HUES6 (cell line): ENCODE measurements at regions not wholly inside any gene's neighbourhood (a gene's known extent, or its start where the extent isn't known, plus 50 kb on each side); places are given as distances from the start of the nearest gene placed in this dataset.

Source experiments
- H3K27ac ChIP-seq: 2 replicates; pipeline ENCODE4 v1.7.0; 2013; ENCODE audit warnings: low read depth, mild to moderate bottlenecking, low read length, inconsistent platforms
- H3K27me3 ChIP-seq: 2 replicates; pipeline ENCODE4 v1.6.1; 2013; ENCODE audit warnings: low read length; ENCODE audit not compliant: control insufficient read depth, insufficient read depth
- H3K36me3 ChIP-seq: 2 replicates; pipeline ENCODE4 v1.6.1; 2013; ENCODE audit warnings: low read length; ENCODE audit not compliant: control insufficient read depth, insufficient read depth
- H3K4me1 ChIP-seq: 2 replicates; pipeline ENCODE4 v1.6.1; 2013; ENCODE audit warnings: low read length; ENCODE audit not compliant: control insufficient read depth, insufficient read depth
- H3K4me3 ChIP-seq: 2 replicates; pipeline ENCODE4 v1.5.1; 2013; ENCODE audit warnings: low read depth, low read length
- H3K9ac ChIP-seq: one replicate; pipeline ENCODE4 v1.6.1; 2013; ENCODE audit warnings: mild to moderate bottlenecking, low read length
- H3K9me3 ChIP-seq: 2 replicates; pipeline ENCODE4 v1.6.1; 2013; ENCODE audit warnings: low read depth, low read length; ENCODE audit not compliant: control insufficient read depth, insufficient read depth

- Histone ChIP-seq H3K4me1 (no peaks in the 10 kb centered on the region), H3K4me3 (no peak overlapping the region), H3K27ac (no peak overlapping the region)
These were observed 64.9 kb upstream of the ELL2 start for GRCh38 chr5:96026406-96027041.

GRCh38 chr5:96024683-96025475 is 63.2 kb upstream of the ELL2 start:
- Histone ChIP-seq H3K4me3 (no peak overlapping the region), H3K27ac (no peak overlapping the region), H3K27me3 (no peaks in the 10 kb centered on the region), H3K9ac (no peak overlapping the region), H3K36me3 (no peaks in the 10 kb centered on the region), H3K4me1 (no peaks in the 10 kb centered on the region), H3K9me3 (no peaks in the 10 kb centered on the region)

More at GRCh38 chr5:96026406-96027041, 64.9 kb upstream of the ELL2 start:
- Histone ChIP-seq H3K9ac (no peak overlapping the region), H3K27me3 (no peaks in the 10 kb centered on the region), H3K9me3 (no peaks in the 10 kb centered on the region), H3K36me3 (no peaks in the 10 kb centered on the region)

- Histone ChIP-seq H3K36me3 (no peaks in the 10 kb centered on the region), H3K9ac (no peak overlapping the region), H3K9me3 (no peaks in the 10 kb centered on the region), H3K27me3 (no peaks in the 10 kb centered on the region), H3K27ac (no peak overlapping the region), H3K4me1 (no peaks in the 10 kb centered on the region), H3K4me3 (no peak overlapping the region)
These were observed 61.9 kb upstream of the ELL2 start for GRCh38 chr5:96023518-96023917.

- no peak overlapping the region for H3K9ac ChIP-seq
- no peak overlapping the region for H3K4me3 ChIP-seq
- no peaks in the 10 kb centered on the region for H3K36me3 ChIP-seq
- no peaks in the 10 kb centered on the region for H3K4me1 ChIP-seq
- H3K9me3 ChIP-seq, result no peaks in the 10 kb centered on the region
- H3K27me3 ChIP-seq, result no peaks in the 10 kb centered on the region
- no peak overlapping the region for H3K27ac ChIP-seq
These were observed 61.3 kb upstream of the ELL2 start for GRCh38 chr5:96022971-96023370.

GRCh38 chr5:96017951-96018350 is 56.3 kb upstream of the ELL2 start:
- Histone ChIP-seq H3K36me3 (no peaks in the 10 kb centered on the region), H3K9me3 (no peaks in the 10 kb centered on the region), H3K27me3 (no peaks in the 10 kb centered on the region), H3K27ac (no peak overlapping the region), H3K4me3 (no peak overlapping the region), H3K4me1 (no peaks in the 10 kb centered on the region), H3K9ac (no peak overlapping the region)

GRCh38 chr5:96016216-96016615 is 54.6 kb upstream of the ELL2 start:
- no peaks in the 10 kb centered on the region for H3K9me3 ChIP-seq
- H3K9ac ChIP-seq, result no peak overlapping the region
- no peaks in the 10 kb centered on the region for H3K27me3 ChIP-seq
- no peaks in the 10 kb centered on the region for H3K4me1 ChIP-seq
- H3K4me3 ChIP-seq, result no peak overlapping the region
- no peak overlapping the region for H3K27ac ChIP-seq
- no peaks in the 10 kb centered on the region for H3K36me3 ChIP-seq

GRCh38 chr5:96015709-96016108 is 54.1 kb upstream of the ELL2 start:
- no peak overlapping the region for H3K27ac ChIP-seq
- no peaks in the 10 kb centered on the region for H3K9me3 ChIP-seq
- H3K27me3 ChIP-seq, result no peaks in the 10 kb centered on the region
- H3K4me3 ChIP-seq, result no peak overlapping the region
- no peak overlapping the region for H3K9ac ChIP-seq
- H3K4me1 ChIP-seq, result no peaks in the 10 kb centered on the region
- H3K36me3 ChIP-seq, result no peaks in the 10 kb centered on the region

- H3K9me3 ChIP-seq, result no peaks in the 10 kb centered on the region
- H3K9ac ChIP-seq, result no peak overlapping the region
- H3K27me3 ChIP-seq, result no peaks in the 10 kb centered on the region
- no peaks in the 10 kb centered on the region for H3K36me3 ChIP-seq
- no peak overlapping the region for H3K27ac ChIP-seq
- H3K4me3 ChIP-seq, result no peak overlapping the region
- no peaks in the 10 kb centered on the region for H3K4me1 ChIP-seq
These were observed 52.7 kb upstream of the ELL2 start for GRCh38 chr5:96014395-96014794.

GRCh38 chr5:96013254-96013653 is 51.6 kb upstream of the ELL2 start:
- no peak overlapping the region for H3K9ac ChIP-seq
- H3K9me3 ChIP-seq, result peaks cover 5% of the 10 kb centered on the region; the same call in 1 of the 2 replicates

GRCh38 chr5:96012399-96012798 is 50.7 kb upstream of the ELL2 start:
- Histone ChIP-seq H3K9ac (no peak overlapping the region), H3K4me3 (no peak overlapping the region), H3K36me3 (no peaks in the 10 kb centered on the region), H3K4me1 (no peaks in the 10 kb centered on the region), H3K9me3 (peaks cover 5% of the 10 kb centered on the region; the same call in 1 of the 2 replicates), H3K27ac (no peak overlapping the region), H3K27me3 (no peaks in the 10 kb centered on the region)

More at GRCh38 chr5:96013254-96013653, 51.6 kb upstream of the ELL2 start:
- Histone ChIP-seq H3K36me3 (no peaks in the 10 kb centered on the region), H3K27me3 (no peaks in the 10 kb centered on the region), H3K4me3 (no peak overlapping the region), H3K27ac (no peak overlapping the region), H3K4me1 (no peaks in the 10 kb centered on the region)
